GM23338 (cell line): ENCODE measurements at regions not wholly inside any gene's neighbourhood (a gene's known extent, or its start where the extent isn't known, plus 50 kb on each side); places are given as distances from the start of the nearest gene placed in this dataset.
A peak's percentile ranks its signal among the peaks of the same experiment; 100 is the strongest.

Source experiments
- ATAC-seq: fragments of 200-7000 bp; cut with Tn5 transposase; 3 replicates; pipeline ENCODE4 v1.9.1; 2020
- DNase-seq: peaks from one replicate; pipeline ENCODE4 v3.0.0-alpha.2; 2015; ENCODE audit warnings: low spot score
- H2AFZ ChIP-seq: fragments of 200-600 bp; sonication (generic); 2 replicates; pipeline ENCODE4 v1.8.0; 2016; ENCODE audit warnings: antibody characterized with exemption, mild to moderate bottlenecking, moderate library complexity
- H3F3A ChIP-seq: fragments of 200-600 bp; sonication (generic); replicated peaks from 2 replicates; pipeline ENCODE4 v1.8.0; 2017; ENCODE audit warnings: antibody characterized with exemption, mixed run types, low read depth
- H3K27ac ChIP-seq: fragments of 200-600 bp; sonication (generic); 2 replicates; pipeline ENCODE4 v1.6.1; 2016; ENCODE audit warnings: low read depth
- H3K27me3 ChIP-seq: fragments of 200-600 bp; sonication (generic); 2 replicates; pipeline ENCODE4 v1.8.0; 2016; ENCODE audit warnings: mild to moderate bottlenecking, mixed run types, moderate library complexity; ENCODE audit not compliant: insufficient read depth
- H3K36me3 ChIP-seq: fragments of 200-600 bp; sonication (generic); 2 replicates; pipeline ENCODE4 v1.8.0; 2016; ENCODE audit warnings: mild to moderate bottlenecking; ENCODE audit not compliant: insufficient read depth
- H3K4me1 ChIP-seq: fragments of 200-600 bp; sonication (generic); 2 replicates; pipeline ENCODE4 v1.8.0; 2016; ENCODE audit warnings: mild to moderate bottlenecking, moderate library complexity; ENCODE audit not compliant: insufficient read depth
- H3K4me2 ChIP-seq: fragments of 200-600 bp; sonication (generic); 2 replicates; pipeline ENCODE4 v1.7.1; 2017; ENCODE audit warnings: mixed run types
- H3K4me3 ChIP-seq: fragments of 200-600 bp; sonication (generic); 2 replicates; pipeline ENCODE4 v1.6.1; 2016; ENCODE audit warnings: mixed run types
- H3K79me2 ChIP-seq: fragments of 200-600 bp; sonication (generic); replicated peaks from 2 replicates; pipeline ENCODE4 v1.8.0; 2017; ENCODE audit warnings: mild to moderate bottlenecking; ENCODE audit not compliant: insufficient read depth
- H3K9me2 ChIP-seq: fragments of 200-600 bp; sonication (generic); 2 replicates; pipeline ENCODE4 v1.8.0; 2017; ENCODE audit not compliant: insufficient read depth
- H4K20me1 ChIP-seq: fragments of 200-600 bp; sonication (generic); replicated peaks from 2 replicates; pipeline ENCODE4 v1.8.0; 2017; ENCODE audit warnings: mild to moderate bottlenecking; ENCODE audit not compliant: insufficient read depth
- H3K27ac Mint-ChIP-seq: 2 replicates; pipeline ENCODE4 v1.8.0; 2020; ENCODE audit warnings: inconsistent platforms, mild to moderate bottlenecking, moderate library complexity, mixed read lengths
- H3K27me3 Mint-ChIP-seq: 3 replicates; pipeline ENCODE4 v1.8.0; 2022; ENCODE audit warnings: low read depth, mild to moderate bottlenecking, moderate library complexity, mixed read lengths, inconsistent platforms; ENCODE audit not compliant: insufficient read depth, poor library complexity
- H3K36me3 Mint-ChIP-seq: 3 replicates; pipeline ENCODE4 v1.8.0; 2021; ENCODE audit warnings: low read depth, mild to moderate bottlenecking, inconsistent platforms, moderate library complexity, mixed read lengths
- H3K4me1 Mint-ChIP-seq: 3 replicates; pipeline ENCODE4 v1.8.0; 2020; ENCODE audit warnings: mild to moderate bottlenecking, inconsistent platforms, mixed read lengths
- H3K4me3 Mint-ChIP-seq: 3 replicates; pipeline ENCODE4 v1.8.0; 2021; ENCODE audit warnings: moderate library complexity, mild to moderate bottlenecking, inconsistent platforms, mixed read lengths
- H3K9me3 Mint-ChIP-seq: 3 replicates; pipeline ENCODE4 v1.8.0; 2020; ENCODE audit warnings: moderate library complexity, mild to moderate bottlenecking, inconsistent platforms, mixed read lengths
- CREB1 ChIP-seq: fragments of 250-450 bp; sonication (Bioruptor Pico); IDR thresholded peaks from 2 replicates; pipeline ENCODE4 v1.5.0; 2020; ENCODE audit warnings: low read depth, mild to moderate bottlenecking, moderate library complexity
- CTCF ChIP-seq, 2 experiments: fragments of 200-600 bp in 1 of 2; sonication (generic) in 1 of 2; conservative IDR thresholded peaks; 2 replicates each; pipeline versions ENCODE4 v1.5.1 to v1.6.1; 2016 to 2017; ENCODE audit warnings: antibody characterized with exemption in 2 of 2, low read depth in 2 of 2, mild to moderate bottlenecking in 2 of 2, moderate library complexity in 1 of 2
- ETS1 ChIP-seq: IDR thresholded peaks from 2 replicates; pipeline ENCODE4 v1.6.1; 2016; ENCODE audit warnings: antibody characterized with exemption
- EZH2 ChIP-seq: fragments of 200-600 bp; sonication (generic); IDR thresholded peaks from one replicate; pipeline ENCODE4 v1.8.0; 2017; ENCODE audit warnings: antibody characterized with exemption, mild to moderate bottlenecking, low read depth; ENCODE audit not compliant: unreplicated experiment
- EZH2phosphoT487 ChIP-seq: fragments of 200-600 bp; sonication (generic); IDR thresholded peaks from one replicate; pipeline ENCODE4 v1.8.1; 2018; ENCODE audit warnings: antibody characterized with exemption; ENCODE audit not compliant: unreplicated experiment
- JUNB ChIP-seq: IDR thresholded peaks from one replicate; pipeline ENCODE4 v1.6.1; 2016; ENCODE audit warnings: antibody characterized with exemption; ENCODE audit not compliant: unreplicated experiment
- NANOG ChIP-seq: IDR thresholded peaks from 2 replicates; pipeline ENCODE4 v1.6.1; 2016; ENCODE audit warnings: antibody characterized with exemption, borderline replicate concordance
- POLR2AphosphoS5 ChIP-seq: IDR thresholded peaks from 2 replicates; pipeline ENCODE4 v1.6.1; 2016; ENCODE audit warnings: antibody characterized with exemption, low read depth
- REST ChIP-seq: IDR thresholded peaks from one replicate; pipeline ENCODE4 v1.6.1; 2018; ENCODE audit warnings: antibody characterized with exemption; ENCODE audit not compliant: unreplicated experiment
- STAT1 ChIP-seq: IDR thresholded peaks from one replicate; pipeline ENCODE4 v1.6.1; 2016; ENCODE audit warnings: antibody characterized with exemption; ENCODE audit not compliant: unreplicated experiment
- ZNF114 ChIP-seq: fragments of 250-450 bp; sonication (Bioruptor Pico); IDR thresholded peaks from 2 replicates; pipeline ENCODE4 v1.5.0; 2020; ENCODE audit warnings: mild to moderate bottlenecking, moderate library complexity
- ZNF331 ChIP-seq: fragments of 250-450 bp; sonication (Bioruptor Pico); IDR thresholded peaks from 2 replicates; pipeline ENCODE4 v1.5.0; 2020; ENCODE audit warnings: low read depth, mild to moderate bottlenecking, moderate library complexity
- ZNF462 ChIP-seq: fragments of 250-450 bp; sonication (Bioruptor Pico); IDR thresholded peaks from 2 replicates; pipeline ENCODE4 v1.5.0; 2020; ENCODE audit warnings: mild to moderate bottlenecking, moderate library complexity

- Histone ChIP-seq H3K4me2 (no peak overlapping the region), H3K27ac (no peak overlapping the region), H3F3A (0 out of 2 replicates have a peak, but pooled peaks cover 10% of the 10 kb centered on the region), H3K79me2 (no peaks in the 10 kb centered on the region), H3K27me3 (no peaks in the 10 kb centered on the region), H3K9me2 (no peaks in the 10 kb centered on the region), H3K36me3 (no peaks in the 10 kb centered on the region), H3K4me3 (no peak overlapping the region), H4K20me1 (no peaks in the 10 kb centered on the region), H3K4me1 (peaks cover 6% of the 10 kb centered on the region; the same call in 1 of the 2 replicates), H2AFZ (no peak overlapping the region)
- Mint-ChIP-seq H3K27ac (peak overlapping the region; percentile 6; the same call in 1 of the 2 replicates), H3K27me3 (peaks cover 11% of the 10 kb centered on the region), H3K4me1 (peaks cover 43% of the 10 kb centered on the region), H3K4me3 (no peak overlapping the region; the same call in 2 of the 3 replicates), H3K36me3 (no peaks in the 10 kb centered on the region), H3K9me3 (no peaks in the 10 kb centered on the region)
- DNase-seq (no peak), ATAC-seq (no peak)
- no peak for TF ChIP-seq EZH2phosphoT487
- no peak for TF ChIP-seq CTCF (conservative IDR thresholded peaks at IDR 0.05; ENCODE audit: low read depth in 2 of 2)
- no peak for TF ChIP-seq ZNF114
- TF ChIP-seq ZNF462 (CRISPR knock-in tag) = no peak
- no peak for TF ChIP-seq ZNF331
- TF ChIP-seq POLR2AphosphoS5 = no peak
- TF ChIP-seq EZH2 = no peak
- no peak for TF ChIP-seq JUNB
- TF ChIP-seq ETS1 = no peak
- TF ChIP-seq REST = no peak
- TF ChIP-seq NANOG = no peak
- no peak for TF ChIP-seq CREB1 (CRISPR knock-in tag)
- TF ChIP-seq STAT1 = no peak
Observed at GRCh38 chr5:139738193-139739149, 57.1 kb upstream of the PSD2 start.
